ENCODE measurements at regions not wholly inside any gene's neighbourhood (a gene's known extent, or its start where the extent isn't known, plus 50 kb on each side); places are given as distances from the start of the nearest gene placed in this dataset.
"Not testable (repeated sequence)": the region's sequence is repeated elsewhere in the genome, so short reads cannot be mapped to it uniquely, and the experiment has no call there.

GRCh38 chr7:23887660-23888059, 177.6 kb downstream of the STK31 start:
- no peak for DNase-seq (ENCODE audit: low read depth in 4 of 4, low spot score in 2 of 4)

- no peak for DNase-seq (ENCODE audit: low read depth in 4 of 4, low spot score in 2 of 4)
These were observed 178.9 kb downstream of the STK31 start for GRCh38 chr7:23888958-23889357.

GRCh38 chr7:23889566-23889965, 179.5 kb downstream of the STK31 start:
- no peak for DNase-seq (ENCODE audit: low read depth in 4 of 4, low spot score in 2 of 4)

GRCh38 chr7:23892019-23892418, 182.0 kb downstream of the STK31 start:
- DNase-seq (ENCODE audit: low read depth in 4 of 4, low spot score in 2 of 4): no peak

GRCh38 chr7:23893176-23893941, 183.3 kb downstream of the STK31 start:
- peak in 2 of 4 donors; percentile 3 to 15 for DNase-seq (ENCODE audit: low read depth in 4 of 4, low spot score in 2 of 4)

GRCh38 chr7:23893942-23894891, 184.2 kb downstream of the STK31 start:
- no peak for DNase-seq (ENCODE audit: low read depth in 4 of 4, low spot score in 2 of 4)

GRCh38 chr7:23894892-23895569, 185.0 kb downstream of the STK31 start:
- DNase-seq (ENCODE audit: low read depth in 4 of 4, low spot score in 2 of 4): no peak

- no peak for DNase-seq (ENCODE audit: low read depth in 4 of 4, low spot score in 2 of 4)
These were observed 185.7 kb downstream of the STK31 start for GRCh38 chr7:23895666-23896096.

GRCh38 chr7:23898619-23899018, 188.6 kb downstream of the STK31 start:
- no peak for DNase-seq (ENCODE audit: low read depth in 4 of 4, low spot score in 2 of 4)

GRCh38 chr7:23904901-23905300, 194.9 kb downstream of the STK31 start:
- DNase-seq (ENCODE audit: low read depth in 4 of 4, low spot score in 2 of 4): not testable (repeated sequence)

- no peak for DNase-seq (ENCODE audit: low read depth in 4 of 4, low spot score in 2 of 4)
These were observed 197.0 kb downstream of the STK31 start for GRCh38 chr7:23907012-23907411.

- DNase-seq (ENCODE audit: low read depth in 4 of 4, low spot score in 2 of 4): no peak
These were observed 199.4 kb downstream of the STK31 start for GRCh38 chr7:23909426-23909825.

GRCh38 chr7:23912065-23912464, 202.0 kb downstream of the STK31 start:
- DNase-seq (ENCODE audit: low read depth in 4 of 4, low spot score in 2 of 4): no peak

GRCh38 chr7:23913016-23913415, 203.0 kb downstream of the STK31 start:
- DNase-seq (ENCODE audit: low read depth in 4 of 4, low spot score in 2 of 4): no peak

GRCh38 chr7:23915236-23915635, 205.2 kb downstream of the STK31 start:
- DNase-seq (ENCODE audit: low read depth in 4 of 4, low spot score in 2 of 4): no peak

GRCh38 chr7:23918286-23918685, 208.3 kb downstream of the STK31 start:
- no peak for DNase-seq (ENCODE audit: low read depth in 4 of 4, low spot score in 2 of 4)

- DNase-seq (ENCODE audit: low read depth in 4 of 4, low spot score in 2 of 4): no peak
These were observed 208.8 kb downstream of the STK31 start for GRCh38 chr7:23918856-23919255.

GRCh38 chr7:23925088-23925487, 215.1 kb downstream of the STK31 start:
- DNase-seq (ENCODE audit: low read depth in 4 of 4, low spot score in 2 of 4): no peak

- no peak for DNase-seq (ENCODE audit: low read depth in 4 of 4, low spot score in 2 of 4)
These were observed 217.8 kb downstream of the STK31 start for GRCh38 chr7:23927709-23928417.

GRCh38 chr7:23928418-23928775, 218.4 kb downstream of the STK31 start:
- DNase-seq (ENCODE audit: low read depth in 4 of 4, low spot score in 2 of 4): no peak

Measured in left renal cortex interstitium (tissue), 4 donors.